ENCODE measurements at regions not wholly inside any gene's neighbourhood (a gene's known extent, or its start where the extent isn't known, plus 50 kb on each side); places are given as distances from the start of the nearest gene placed in this dataset.

DNA sequence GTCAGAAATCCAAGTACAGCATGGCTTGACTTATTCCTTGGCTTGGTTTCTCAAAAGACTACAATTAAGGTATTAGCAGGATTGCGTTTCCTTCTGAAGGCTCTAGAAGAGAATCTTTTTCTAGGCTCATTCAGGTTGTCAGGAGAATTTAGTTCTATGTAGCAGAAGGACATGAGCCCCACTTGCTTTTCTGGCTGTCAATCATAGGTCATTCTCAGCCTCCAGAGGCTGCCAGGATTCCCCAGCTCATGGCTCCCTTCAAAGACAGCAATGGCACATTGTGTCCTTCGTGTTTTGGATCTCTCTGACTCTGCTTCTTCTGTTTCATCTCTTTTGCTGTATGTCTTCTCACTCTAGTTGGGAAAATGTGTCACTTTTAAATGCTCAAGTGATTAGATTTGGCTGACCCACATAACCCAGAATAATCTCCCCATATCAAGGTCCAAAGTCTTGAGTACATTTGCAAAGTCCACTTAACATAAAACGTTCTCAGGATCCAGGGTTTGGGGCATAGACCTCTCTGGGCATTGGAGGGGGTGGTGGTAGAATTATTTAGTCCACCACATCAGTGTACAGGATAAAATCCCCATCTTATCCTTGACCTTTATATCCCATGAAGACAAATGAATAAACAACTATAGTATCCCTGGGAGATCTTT, 126.7 kb upstream of the BCL9 start:
- no peak overlapping the region for H3K27ac ChIP-seq (ENCODE audit: insufficient read depth, low read length)
- intact Hi-C loops (cut with micrococcal nuclease), result no loop called here
- CTCF ChIA-PET, result no interaction called here
- no peak overlapping the region for H3K18ac ChIP-seq (ENCODE audit: low read depth, low read length)
- H4K5ac ChIP-seq (ENCODE audit: low read depth, low read length), result no peak overlapping the region
- DNase-seq (no peak), ATAC-seq (ENCODE audit: low read depth) (no peak)
- H2BK15ac ChIP-seq (ENCODE audit: low read depth, low read length), result no peak overlapping the region
- H3K4me3 ChIP-seq (ENCODE audit: insufficient read depth, low read depth, low read length), result no peak overlapping the region
- no peaks in the 10 kb centered on the region for H3K9me1 ChIP-seq (ENCODE audit: insufficient read depth, low read length)
- TF ChIP-seq, protein P1, sequence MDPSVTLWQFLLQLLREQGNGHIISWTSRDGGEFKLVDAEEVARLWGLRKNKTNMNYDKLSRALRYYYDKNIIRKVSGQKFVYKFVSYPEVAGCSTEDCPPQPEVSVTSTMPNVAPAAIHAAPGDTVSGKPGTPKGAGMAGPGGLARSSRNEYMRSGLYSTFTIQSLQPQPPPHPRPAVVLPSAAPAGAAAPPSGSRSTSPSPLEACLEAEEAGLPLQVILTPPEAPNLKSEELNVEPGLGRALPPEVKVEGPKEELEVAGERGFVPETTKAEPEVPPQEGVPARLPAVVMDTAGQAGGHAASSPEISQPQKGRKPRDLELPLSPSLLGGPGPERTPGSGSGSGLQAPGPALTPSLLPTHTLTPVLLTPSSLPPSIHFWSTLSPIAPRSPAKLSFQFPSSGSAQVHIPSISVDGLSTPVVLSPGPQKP (IDR thresholded peaks at IDR 0.05; ENCODE audit: borderline replicate concordance, low read depth, low read length), result no peak
- TF ChIP-seq BHLHE40 (IDR thresholded peaks at IDR 0.05; ENCODE audit: low read depth, low read length), result no peak
- TF ChIP-seq CEBPB (IDR thresholded peaks at IDR 0.05; ENCODE audit: low read depth, low read length), result no peak
- no peak for TF ChIP-seq NFE2L2 (IDR thresholded peaks at IDR 0.05; ENCODE audit: low read depth, low read length)
- TF ChIP-seq POLR2A (IDR thresholded peaks at IDR 0.05; ENCODE audit: low read depth, low read length), result no peak
- no peak for TF ChIP-seq RFX5 (IDR thresholded peaks at IDR 0.05; ENCODE audit: low read depth, low read length)
- TF ChIP-seq MAZ (IDR thresholded peaks at IDR 0.05; ENCODE audit: borderline replicate concordance, low read depth, low read length), result no peak
- TF ChIP-seq USF2 (IDR thresholded peaks at IDR 0.05; ENCODE audit: low read depth, low read length), result no peak
- TF ChIP-seq MXI1 (IDR thresholded peaks at IDR 0.05; ENCODE audit: borderline replicate concordance, low read depth, low read length), result no peak
- H3K23ac ChIP-seq (ENCODE audit: low read depth, low read length), result no peak overlapping the region
- POLR2A ChIA-PET (ENCODE audit: unreplicated experiment), result no interaction called here
- H4K91ac ChIP-seq (ENCODE audit: insufficient read depth, low read depth, low read length), result no peak overlapping the region
- no peak overlapping the region for H3K9ac ChIP-seq (ENCODE audit: low read depth, low read length)
- H2BK120ac ChIP-seq (ENCODE audit: low read depth, low read length), result no peak overlapping the region
- dilution Hi-C loops (cut with HindIII; ENCODE audit: low sequenced_read_pairs, unreplicated experiment), result no loop called here
- no TSS peak for BruUV-seq (replicated peaks)
- H3K56ac ChIP-seq (ENCODE audit: extremely low read depth, insufficient read depth, low read length), result no peak overlapping the region
- H3K36me3 ChIP-seq (ENCODE audit: control insufficient read depth, insufficient read depth, low read length), result no peaks in the 10 kb centered on the region
- no peaks in the 10 kb centered on the region for H3K4me1 ChIP-seq (ENCODE audit: control insufficient read depth, insufficient read depth, low read length)
- no peak overlapping the region for H4K8ac ChIP-seq (ENCODE audit: low read depth in 2 of 2, low read length in 2 of 2)
- no peak overlapping the region for H3K14ac ChIP-seq (replicated peaks; ENCODE audit: low read depth, low read length)
- H2AK5ac ChIP-seq (ENCODE audit: low read depth, low read length), result no peak overlapping the region
- H3K79me1 ChIP-seq (ENCODE audit: low read depth in 1 of 2, low read length in 2 of 2), result no peaks in the 10 kb centered on the region
- H2BK20ac ChIP-seq (ENCODE audit: low read depth, low read length), result no peak overlapping the region
- no peak overlapping the region for H2BK5ac ChIP-seq (ENCODE audit: low read depth, low read length, poor library complexity, severe bottlenecking)
- no CpG with 5 or more reads among the region's 3 CpGs for WGBS, 2 experiments (ENCODE audit: extremely low coverage in 2 of 2, insufficient read length in 1 of 2)
- no peak overlapping the region for H2AFZ ChIP-seq (replicated peaks; ENCODE audit: low read length, poor library complexity)
- H3K4me2 ChIP-seq (ENCODE audit: low read depth, low read length), result no peak overlapping the region
- no peak overlapping the region for H2AK9ac ChIP-seq (replicated peaks; ENCODE audit: low read depth, low read length, poor library complexity)
- no peaks in the 10 kb centered on the region for H3K27me3 ChIP-seq (ENCODE audit: control insufficient read depth, insufficient read depth, low read length)
- H3K9me3 ChIP-seq (ENCODE audit: control insufficient read depth, insufficient read depth, low read length), result no peaks in the 10 kb centered on the region
- in situ Hi-C loops (cut with MboI; ENCODE audit: low sequenced_read_pairs), result no loop called here
- H4K20me1 ChIP-seq (ENCODE audit: insufficient read depth, low read length), result no peaks in the 10 kb centered on the region
- H3K4ac ChIP-seq (ENCODE audit: low read depth, low read length), result no peak overlapping the region
